Fibroblast of pulmonary artery (primary cell): ENCODE measurements at regions not wholly inside any gene's neighbourhood (a gene's known extent, or its start where the extent isn't known, plus 50 kb on each side); places are given as distances from the start of the nearest gene placed in this dataset.

ENCODE experiments used
- DNase-seq: peaks from one replicate; pipeline ENCODE4 v3.0.0-alpha.2; 2010; ENCODE audit warnings: low read depth
- H3K4me3 ChIP-seq: replicated peaks from 2 replicates; pipeline ENCODE4 v1.5.1; 2011; ENCODE audit warnings: low read depth, mild to moderate bottlenecking, control low read depth, low read length, moderate library complexity
- CTCF ChIP-seq: IDR thresholded peaks from 2 replicates; pipeline ENCODE4 v1.5.1; 2011; ENCODE audit warnings: mild to moderate bottlenecking, control low read depth, low read length, inconsistent platforms; ENCODE audit errors: missing control alignments

- H3K4me3 ChIP-seq = no peak overlapping the region
- no peak for TF ChIP-seq CTCF
- no peak for DNase-seq
Measured at GRCh38 chr15:77817434-77817833, 184.7 kb upstream of the LINGO1 start.

GRCh38 chr15:77816983-77817382 is 184.3 kb upstream of the LINGO1 start:
- H3K4me3 ChIP-seq = no peak overlapping the region
- TF ChIP-seq CTCF = no peak
- DNase-seq = no peak

- no peak for TF ChIP-seq CTCF
- no peak for DNase-seq
- no peak overlapping the region for H3K4me3 ChIP-seq
Measured at GRCh38 chr15:77815015-77815414, 182.3 kb upstream of the LINGO1 start.

- no peak overlapping the region for H3K4me3 ChIP-seq
- DNase-seq = no peak
- no peak for TF ChIP-seq CTCF
Measured at GRCh38 chr15:77812664-77813063, 180.0 kb upstream of the LINGO1 start.

- H3K4me3 ChIP-seq = no peak overlapping the region
- no peak for DNase-seq
- no peak for TF ChIP-seq CTCF
Measured at GRCh38 chr15:77811270-77811669, 178.6 kb upstream of the LINGO1 start.

- no peak overlapping the region for H3K4me3 ChIP-seq
- no peak for TF ChIP-seq CTCF
- no peak for DNase-seq
Measured at GRCh38 chr15:77810130-77810571, 177.4 kb upstream of the LINGO1 start.

- H3K4me3 ChIP-seq = no peak overlapping the region
- no peak for TF ChIP-seq CTCF
- no peak for DNase-seq
Measured at GRCh38 chr15:77808581-77809177, 176.0 kb upstream of the LINGO1 start.
